DND-41 (cell line): ENCODE measurements at regions not wholly inside any gene's neighbourhood (a gene's known extent, or its start where the extent isn't known, plus 50 kb on each side); places are given as distances from the start of the nearest gene placed in this dataset.

Experiments
- ATAC-seq: fragments of 200-7000 bp; cut with Tn5 transposase; 3 replicates; pipeline ENCODE4 v1.9.1; 2021; ENCODE audit warnings: low read depth; ENCODE audit not compliant: insufficient read depth
- DNase-seq: peaks from one replicate; pipeline ENCODE4 v3.0.0-alpha.2; 2020
- H2AFZ ChIP-seq: 2 replicates; pipeline ENCODE4 v1.6.0; 2012; ENCODE audit warnings: low read depth, low read length
- H3K27ac ChIP-seq: 2 replicates; pipeline ENCODE4 v1.5.1; 2012; ENCODE audit warnings: low read length, inconsistent platforms
- H3K27me3 ChIP-seq: fragments of 200-600 bp; sonication (generic); 2 replicates; pipeline ENCODE4 v1.6.0; 2012; ENCODE audit warnings: low read length, mild to moderate bottlenecking, inconsistent platforms; ENCODE audit not compliant: insufficient read depth, poor library complexity
- H3K36me3 ChIP-seq: 2 replicates; pipeline ENCODE4 v1.5.1; 2012; ENCODE audit warnings: low read length, inconsistent platforms; ENCODE audit not compliant: insufficient read depth
- H3K4me1 ChIP-seq: 2 replicates; pipeline ENCODE4 v1.5.1; 2012; ENCODE audit warnings: mild to moderate bottlenecking, low read length; ENCODE audit not compliant: insufficient read depth
- H3K4me2 ChIP-seq: 2 replicates; pipeline ENCODE4 v1.6.0; 2012; ENCODE audit warnings: mild to moderate bottlenecking, moderate library complexity, low read length, inconsistent platforms; ENCODE audit not compliant: insufficient read depth
- H3K4me3 ChIP-seq, 2 experiments: fragments of 200-600 bp in 1 of 2; shearing (Covaris generic) in 1 of 2; 2 replicates each; pipeline ENCODE4 v1.5.1; 2012 to 2016; ENCODE audit warnings: inconsistent platforms in 2 of 2, low read length in 2 of 2, mild to moderate bottlenecking in 2 of 2, low read depth in 1 of 2, moderate library complexity in 1 of 2
- H3K79me2 ChIP-seq: 2 replicates; pipeline ENCODE4 v1.6.0; 2012; ENCODE audit warnings: low read length, inconsistent platforms; ENCODE audit not compliant: insufficient read depth
- H3K9ac ChIP-seq: 2 replicates; pipeline ENCODE4 v1.6.0; 2012; ENCODE audit warnings: low read depth, mild to moderate bottlenecking, inconsistent platforms, low read length, moderate library complexity
- H3K9me3 ChIP-seq: 2 replicates; pipeline ENCODE4 v1.5.1; 2012; ENCODE audit warnings: low read length, moderate library complexity, mild to moderate bottlenecking, inconsistent platforms; ENCODE audit not compliant: insufficient read depth, severe bottlenecking
- H4K20me1 ChIP-seq: 2 replicates; pipeline ENCODE4 v1.6.0; 2012; ENCODE audit warnings: low read length; ENCODE audit not compliant: insufficient read depth
- EZH2 ChIP-seq: IDR thresholded peaks from 3 replicates; pipeline ENCODE4 v1.6.1; 2012; ENCODE audit warnings: borderline replicate concordance, low read depth, mild to moderate bottlenecking, moderate library complexity, low read length, inconsistent platforms; ENCODE audit not compliant: severe bottlenecking
- TF ChIP-seq, protein P1 (sequence below): IDR thresholded peaks from 2 replicates; pipeline ENCODE4 v1.5.1; 2012; ENCODE audit warnings: borderline replicate concordance, low read length, moderate library complexity, mild to moderate bottlenecking; ENCODE audit not compliant: poor library complexity, severe bottlenecking; ENCODE audit errors: extremely low read depth

DNA sequence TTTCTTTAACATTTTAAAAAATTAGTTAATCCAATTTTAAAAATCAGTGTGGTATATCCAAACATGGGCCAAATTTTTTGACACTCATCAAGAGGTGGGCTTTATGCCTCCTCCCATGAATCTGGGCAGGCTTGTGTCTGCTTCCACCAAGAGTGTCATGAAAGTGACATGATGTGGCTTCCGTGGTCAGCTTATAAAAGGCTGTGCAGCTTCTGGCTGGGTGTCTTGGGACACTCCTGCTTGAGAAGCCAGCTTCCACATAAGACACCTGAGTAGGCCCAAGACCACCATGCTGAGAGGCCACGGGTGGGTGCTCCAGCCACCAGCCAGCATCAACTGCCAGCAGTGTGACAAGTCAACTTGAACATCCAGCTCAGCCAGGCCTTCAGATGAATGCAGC is 74.3 kb upstream of the RUNX3 start:
- no peaks in the 10 kb centered on the region for H3K36me3 ChIP-seq
- H4K20me1 ChIP-seq = no peaks in the 10 kb centered on the region
- TF ChIP-seq EZH2 = no peak
- TF ChIP-seq, protein P1, sequence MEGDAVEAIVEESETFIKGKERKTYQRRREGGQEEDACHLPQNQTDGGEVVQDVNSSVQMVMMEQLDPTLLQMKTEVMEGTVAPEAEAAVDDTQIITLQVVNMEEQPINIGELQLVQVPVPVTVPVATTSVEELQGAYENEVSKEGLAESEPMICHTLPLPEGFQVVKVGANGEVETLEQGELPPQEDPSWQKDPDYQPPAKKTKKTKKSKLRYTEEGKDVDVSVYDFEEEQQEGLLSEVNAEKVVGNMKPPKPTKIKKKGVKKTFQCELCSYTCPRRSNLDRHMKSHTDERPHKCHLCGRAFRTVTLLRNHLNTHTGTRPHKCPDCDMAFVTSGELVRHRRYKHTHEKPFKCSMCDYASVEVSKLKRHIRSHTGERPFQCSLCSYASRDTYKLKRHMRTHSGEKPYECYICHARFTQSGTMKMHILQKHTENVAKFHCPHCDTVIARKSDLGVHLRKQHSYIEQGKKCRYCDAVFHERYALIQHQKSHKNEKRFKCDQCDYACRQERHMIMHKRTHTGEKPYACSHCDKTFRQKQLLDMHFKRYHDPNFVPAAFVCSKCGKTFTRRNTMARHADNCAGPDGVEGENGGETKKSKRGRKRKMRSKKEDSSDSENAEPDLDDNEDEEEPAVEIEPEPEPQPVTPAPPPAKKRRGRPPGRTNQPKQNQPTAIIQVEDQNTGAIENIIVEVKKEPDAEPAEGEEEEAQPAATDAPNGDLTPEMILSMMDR = no peak
- H3K27ac ChIP-seq = no peak overlapping the region
- H3K9me3 ChIP-seq = no peaks in the 10 kb centered on the region
- no peak overlapping the region for H3K4me3 ChIP-seq
- H3K4me1 ChIP-seq = no peaks in the 10 kb centered on the region
- H3K27me3 ChIP-seq = no peaks in the 10 kb centered on the region
- ATAC-seq = peak; percentile 40; the same call in 2 of the 3 replicates
- H3K9ac ChIP-seq = no peak overlapping the region
- H3K79me2 ChIP-seq = no peaks in the 10 kb centered on the region
- H2AFZ ChIP-seq = no peak overlapping the region
- DNase-seq = no peak
- no peak overlapping the region for H3K4me2 ChIP-seq

DNA sequence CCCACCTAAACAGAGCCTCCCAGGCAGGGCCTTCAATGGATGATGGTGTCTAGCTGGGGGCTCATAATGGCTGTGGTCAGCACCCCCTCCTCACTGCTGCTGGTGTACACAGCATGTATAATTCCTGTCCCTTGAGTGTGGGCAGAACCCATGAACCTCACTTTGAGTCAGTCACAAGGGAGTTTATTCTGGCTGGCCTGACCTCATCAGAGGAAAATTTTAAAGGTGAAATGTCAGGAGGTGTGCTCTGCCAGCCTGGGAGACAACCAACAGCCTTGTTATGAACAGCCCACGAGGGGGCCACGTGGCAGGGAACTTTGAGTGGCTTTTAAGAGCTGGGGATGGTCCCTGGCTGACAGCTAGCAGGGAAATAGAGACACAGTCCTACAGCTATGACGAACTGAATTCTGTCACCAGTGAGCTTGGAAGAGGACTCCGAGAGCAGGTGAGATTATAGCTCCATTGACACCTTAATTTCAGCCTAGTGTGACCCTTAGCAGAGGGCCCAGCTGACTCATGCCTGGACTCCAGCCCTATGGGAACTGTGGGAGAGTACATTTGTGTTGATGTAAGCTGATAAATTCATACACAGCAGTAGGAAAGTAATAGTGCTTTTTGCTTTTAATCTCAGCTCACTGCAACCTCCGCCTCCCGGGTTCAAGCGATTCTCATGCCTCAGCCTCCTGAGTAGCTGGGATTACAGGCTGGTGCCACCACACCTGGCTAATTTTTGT is 73.5 kb upstream of the RUNX3 start:
- H3K27me3 ChIP-seq = no peaks in the 10 kb centered on the region
- no peaks in the 10 kb centered on the region for H3K9me3 ChIP-seq
- H2AFZ ChIP-seq = no peak overlapping the region
- H3K79me2 ChIP-seq = no peaks in the 10 kb centered on the region
- ATAC-seq (no peak), DNase-seq (no peak)
- H3K36me3 ChIP-seq = no peaks in the 10 kb centered on the region
- H3K4me2 ChIP-seq = no peak overlapping the region
- H3K4me1 ChIP-seq = peaks cover 3% of the 10 kb centered on the region; the same call in 1 of the 2 replicates
- TF ChIP-seq, protein P1 = no peak
- TF ChIP-seq EZH2 = no peak
- H3K4me3 ChIP-seq = no peak overlapping the region
- no peak overlapping the region for H3K27ac ChIP-seq
- H4K20me1 ChIP-seq = no peaks in the 10 kb centered on the region
- no peak overlapping the region for H3K9ac ChIP-seq

DNA sequence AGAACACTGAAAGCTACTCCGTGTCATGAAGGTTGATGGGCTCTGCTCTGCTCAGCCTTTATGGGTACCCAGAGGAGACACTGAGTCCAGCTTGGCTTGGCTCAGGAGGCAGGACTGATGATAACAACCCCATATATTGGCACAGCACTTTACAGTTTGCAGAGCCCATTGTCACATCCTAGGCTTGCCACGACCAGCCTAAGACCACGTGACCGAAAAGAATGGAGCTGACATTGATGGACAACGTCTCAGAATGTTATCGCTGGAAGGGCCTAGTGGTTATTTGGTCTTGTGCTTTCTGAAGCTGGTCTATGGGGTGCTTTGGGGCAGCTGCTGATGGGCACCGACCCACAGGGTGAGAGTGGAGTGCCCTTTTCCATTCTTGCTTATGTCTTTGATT is 72.9 kb upstream of the RUNX3 start:
- H3K27me3 ChIP-seq = no peaks in the 10 kb centered on the region
- DNase-seq (no peak), ATAC-seq (no peak)
- H3K27ac ChIP-seq = no peak overlapping the region
- H3K9me3 ChIP-seq = no peaks in the 10 kb centered on the region
- no peaks in the 10 kb centered on the region for H3K79me2 ChIP-seq
- H3K4me1 ChIP-seq = peaks cover 7% of the 10 kb centered on the region
- no peaks in the 10 kb centered on the region for H3K36me3 ChIP-seq
- no peak overlapping the region for H3K9ac ChIP-seq
- no peak overlapping the region for H3K4me3 ChIP-seq
- no peak overlapping the region for H3K4me2 ChIP-seq
- no peaks in the 10 kb centered on the region for H4K20me1 ChIP-seq
- H2AFZ ChIP-seq = no peak overlapping the region
- TF ChIP-seq, protein P1 = no peak
- no peak for TF ChIP-seq EZH2
